Effector memory CD4-positive, alpha-beta T cell (primary cell): ENCODE measurements at regions not wholly inside any gene's neighbourhood (a gene's known extent, or its start where the extent isn't known, plus 50 kb on each side); places are given as distances from the start of the nearest gene placed in this dataset.

Source experiments
- DNase-seq, 3 donors: peaks; one replicate each; pipeline ENCODE4 v3.0.0-alpha.2; 2020
- H3K27ac ChIP-seq: 2 replicates; pipeline ENCODE4 v1.7.0; 2013; ENCODE audit warnings: mild to moderate bottlenecking, low read length, moderate library complexity; ENCODE audit not compliant: insufficient read depth, poor library complexity, severe bottlenecking
- H3K27me3 ChIP-seq: replicated peaks from 2 replicates; pipeline ENCODE4 v1.7.0; 2013; ENCODE audit warnings: mild to moderate bottlenecking, low read length; ENCODE audit not compliant: insufficient read depth, control insufficient read depth, poor library complexity, severe bottlenecking
- H3K36me3 ChIP-seq: 2 replicates; pipeline ENCODE4 v1.7.0; 2013; ENCODE audit warnings: mild to moderate bottlenecking, low read length, moderate library complexity; ENCODE audit not compliant: control insufficient read depth, insufficient read depth
- H3K4me1 ChIP-seq: 2 replicates; pipeline ENCODE4 v1.7.0; 2013; ENCODE audit warnings: low read length, mild to moderate bottlenecking; ENCODE audit not compliant: control insufficient read depth, insufficient read depth, poor library complexity, severe bottlenecking
- H3K4me3 ChIP-seq: 2 replicates; pipeline ENCODE4 v1.7.0; 2013; ENCODE audit warnings: low read length, low read depth, mild to moderate bottlenecking; ENCODE audit not compliant: insufficient read depth, poor library complexity, severe bottlenecking
- H3K9me3 ChIP-seq: 2 replicates; pipeline ENCODE4 v1.7.0; 2013; ENCODE audit warnings: mild to moderate bottlenecking, low read length, moderate library complexity; ENCODE audit not compliant: control insufficient read depth

DNA sequence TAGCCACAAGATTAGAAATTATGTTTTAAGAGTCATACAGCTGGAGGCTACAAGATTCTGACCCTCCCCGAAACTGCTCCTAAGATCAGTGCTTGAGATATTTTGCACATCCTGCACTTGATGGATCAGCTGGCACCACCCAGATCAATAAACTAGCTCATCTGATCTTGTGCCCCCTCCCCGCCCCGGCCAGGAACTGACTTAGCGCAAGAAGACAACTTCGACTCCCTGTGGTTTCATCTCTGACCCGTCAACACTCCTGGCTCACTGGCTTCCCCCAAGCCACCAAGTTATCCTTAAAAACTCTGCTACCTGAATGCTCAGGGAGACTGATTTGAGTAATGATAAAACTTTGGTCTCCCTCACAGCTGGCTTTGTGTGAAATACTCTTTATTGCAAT, 73.5 kb upstream of the NPSR1 start:
- Histone ChIP-seq H3K9me3 (no peaks in the 10 kb centered on the region), H3K27me3 (no peaks in the 10 kb centered on the region), H3K27ac (no peak overlapping the region), H3K4me1 (no peaks in the 10 kb centered on the region), H3K36me3 (no peaks in the 10 kb centered on the region), H3K4me3 (no peak overlapping the region)
- DNase-seq, result no peak

DNA sequence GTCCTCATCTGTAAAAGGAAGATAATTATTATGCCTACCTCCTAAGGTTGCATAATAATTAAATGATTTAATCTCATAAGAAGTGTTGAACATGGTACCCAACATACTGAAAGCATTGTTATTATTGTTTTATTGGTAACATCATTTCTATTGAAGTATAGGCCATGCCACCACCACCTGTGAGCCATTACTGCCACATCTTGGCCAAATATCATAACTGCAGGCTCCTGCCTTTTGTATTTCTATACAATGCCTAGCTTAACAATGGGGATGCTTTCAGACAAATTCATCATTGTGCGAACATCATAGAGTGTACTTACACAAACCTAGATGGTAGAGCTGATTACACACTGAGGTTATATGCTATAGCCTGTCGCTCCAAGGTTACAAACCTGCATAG, 61.1 kb upstream of the NPSR1 start:
- no peak for DNase-seq
- H3K27ac ChIP-seq, result no peak overlapping the region
- no peaks in the 10 kb centered on the region for H3K27me3 ChIP-seq
- H3K9me3 ChIP-seq, result no peaks in the 10 kb centered on the region
- H3K4me3 ChIP-seq, result no peak overlapping the region
- no peaks in the 10 kb centered on the region for H3K4me1 ChIP-seq
- no peaks in the 10 kb centered on the region for H3K36me3 ChIP-seq

DNA sequence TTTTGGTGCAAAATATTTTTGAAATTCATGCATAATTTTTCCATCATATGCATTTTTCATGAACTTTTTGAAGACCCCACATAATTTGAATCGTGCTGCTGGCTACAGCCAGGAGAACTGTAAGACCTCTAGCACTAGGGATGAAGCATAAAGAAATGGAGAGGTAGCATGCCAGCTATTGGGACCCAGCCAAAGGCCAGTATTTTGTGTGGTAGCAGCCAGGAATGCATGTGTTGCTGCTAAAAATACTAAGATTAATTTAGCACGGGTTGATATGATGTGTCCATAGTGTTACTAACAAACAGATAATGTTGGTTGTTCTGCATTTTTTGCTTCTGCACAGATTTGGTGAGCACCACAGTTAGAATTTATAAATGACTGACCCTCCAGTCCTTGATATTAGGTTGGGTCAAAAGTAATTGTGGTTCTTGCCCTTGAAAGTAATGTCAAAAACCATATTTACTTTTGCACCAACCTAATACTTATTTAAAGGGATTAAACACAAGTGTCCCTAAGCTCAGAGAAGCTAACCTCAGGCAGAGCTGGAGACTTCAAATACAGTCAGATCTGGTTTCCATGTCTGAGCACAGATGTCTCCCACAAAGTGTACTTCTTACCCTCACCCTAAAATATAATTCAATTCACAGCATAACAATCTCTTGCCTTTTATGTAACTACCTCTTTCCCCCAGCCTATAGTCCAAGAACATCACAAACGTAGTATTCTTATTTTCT, 54.1 kb upstream of the NPSR1 start:
- no peak overlapping the region for H3K4me3 ChIP-seq
- no peaks in the 10 kb centered on the region for H3K4me1 ChIP-seq
- DNase-seq, result no peak
- H3K27ac ChIP-seq, result no peak overlapping the region
- H3K9me3 ChIP-seq, result no peaks in the 10 kb centered on the region
- H3K27me3 ChIP-seq, result no peaks in the 10 kb centered on the region
- H3K36me3 ChIP-seq, result no peaks in the 10 kb centered on the region
